IPS-20b (cell line): ENCODE measurements at regions not wholly inside any gene's neighbourhood (a gene's known extent, or its start where the extent isn't known, plus 50 kb on each side); places are given as distances from the start of the nearest gene placed in this dataset.

ENCODE experiments used
- H3K27ac ChIP-seq: one replicate; pipeline ENCODE4 v1.5.1; 2013; ENCODE audit warnings: low read length
- H3K27me3 ChIP-seq: 2 replicates; pipeline ENCODE4 v1.6.1; 2013; ENCODE audit warnings: mild to moderate bottlenecking, low read length, inconsistent platforms; ENCODE audit not compliant: insufficient read depth
- H3K36me3 ChIP-seq: 2 replicates; pipeline ENCODE4 v1.6.1; 2013; ENCODE audit warnings: low read depth, mild to moderate bottlenecking, inconsistent platforms, low read length, moderate library complexity; ENCODE audit not compliant: insufficient read depth
- H3K4me1 ChIP-seq: 2 replicates; pipeline ENCODE4 v1.6.1; 2013; ENCODE audit warnings: mild to moderate bottlenecking, control low read depth, inconsistent platforms, low read length, moderate library complexity; ENCODE audit not compliant: insufficient read depth
- H3K4me3 ChIP-seq: 2 replicates; pipeline ENCODE4 v1.5.1; 2013; ENCODE audit warnings: mild to moderate bottlenecking, low read length, inconsistent platforms
- H3K9ac ChIP-seq: 2 replicates; pipeline ENCODE4 v1.6.1; 2013; ENCODE audit warnings: low read depth, mild to moderate bottlenecking, inconsistent platforms, low read length, moderate library complexity
- H3K9me3 ChIP-seq: 2 replicates; pipeline ENCODE4 v1.6.1; 2013; ENCODE audit warnings: mild to moderate bottlenecking, low read depth, low read length, inconsistent platforms; ENCODE audit not compliant: insufficient read depth

DNA sequence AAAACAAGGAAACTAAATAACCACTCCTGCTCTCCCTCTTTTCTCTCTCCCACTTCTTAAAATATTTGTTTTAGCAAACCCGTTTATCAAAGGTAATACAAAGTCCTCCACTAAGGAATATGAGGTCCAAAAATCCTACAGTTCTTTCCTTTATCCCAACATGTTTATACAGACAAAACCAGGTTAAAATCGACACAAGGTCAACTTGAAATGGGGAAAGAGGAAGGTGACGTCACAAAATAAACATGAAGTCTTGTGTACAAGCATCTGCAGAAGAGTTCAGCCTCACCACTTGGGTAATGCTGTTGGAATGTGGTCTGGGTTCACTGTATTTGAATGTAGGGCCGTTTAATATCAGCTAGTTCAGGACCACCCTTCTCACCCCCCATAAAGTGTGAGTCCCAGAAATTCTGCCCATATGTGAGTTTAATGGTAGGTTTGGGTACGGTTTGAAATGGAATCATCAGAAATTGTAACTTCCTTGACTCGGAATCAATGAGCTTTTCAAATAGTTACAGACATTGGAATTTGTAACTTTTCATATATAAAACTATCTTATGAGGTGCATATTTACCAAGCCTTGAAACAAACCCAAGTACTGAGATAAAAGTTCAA lies 120.0 kb upstream of the SLC38A2 start:
- H3K27ac ChIP-seq, result no peak overlapping the region
- no peak overlapping the region for H3K9ac ChIP-seq

DNA sequence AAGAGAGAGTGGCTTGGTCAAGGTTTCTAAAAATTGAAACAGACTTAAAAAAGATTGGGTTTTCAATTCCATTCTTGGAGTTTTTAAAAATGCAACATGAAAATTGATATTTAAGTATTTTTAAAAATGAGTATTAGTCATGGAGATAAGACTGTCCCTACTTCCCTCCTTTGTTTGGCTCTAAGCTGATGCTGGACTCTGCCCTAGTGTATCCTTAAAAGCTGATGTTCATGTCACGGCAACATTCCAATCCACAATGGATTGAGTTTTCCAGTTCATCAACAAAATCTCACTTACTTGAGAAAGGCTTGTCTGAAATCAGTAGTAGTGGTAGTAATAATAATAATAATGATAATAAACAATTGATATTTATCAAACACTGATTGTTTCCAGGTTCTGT lies 119.0 kb upstream of the SLC38A2 start:
- Histone ChIP-seq H3K9me3 (no peaks in the 10 kb centered on the region), H3K9ac (no peak overlapping the region), H3K27me3 (no peaks in the 10 kb centered on the region), H3K27ac (no peak overlapping the region), H3K4me3 (no peak overlapping the region), H3K36me3 (no peaks in the 10 kb centered on the region), H3K4me1 (peaks cover 9% of the 10 kb centered on the region)

More for the DNA sequence above, 120.0 kb upstream of the SLC38A2 start:
- Histone ChIP-seq H3K4me3 (no peak overlapping the region), H3K4me1 (peaks cover 9% of the 10 kb centered on the region), H3K9me3 (no peaks in the 10 kb centered on the region), H3K36me3 (no peaks in the 10 kb centered on the region), H3K27me3 (no peaks in the 10 kb centered on the region)

DNA sequence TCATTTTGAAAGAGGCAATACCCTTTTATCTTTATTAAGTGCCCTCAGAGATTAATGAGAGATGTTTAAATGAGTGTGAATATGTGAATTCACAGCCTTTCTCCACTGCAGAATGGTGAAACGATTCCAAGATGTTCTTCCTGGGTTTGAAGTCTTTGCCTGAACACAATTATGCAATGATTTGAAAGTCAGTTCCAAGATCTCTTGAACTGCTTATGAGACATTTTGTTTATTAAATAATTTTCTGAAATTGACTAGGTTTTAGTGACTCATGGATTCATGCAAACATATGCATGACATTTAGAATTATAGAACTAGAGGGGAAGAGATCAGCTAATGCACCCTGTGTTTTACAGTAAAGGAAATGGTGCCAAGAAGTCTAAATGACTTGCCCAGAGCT lies 118.1 kb upstream of the SLC38A2 start:
- Histone ChIP-seq H3K27ac (no peak overlapping the region), H3K36me3 (no peaks in the 10 kb centered on the region), H3K4me3 (no peak overlapping the region), H3K4me1 (peaks cover 9% of the 10 kb centered on the region), H3K9ac (no peak overlapping the region), H3K27me3 (no peaks in the 10 kb centered on the region), H3K9me3 (no peaks in the 10 kb centered on the region)

DNA sequence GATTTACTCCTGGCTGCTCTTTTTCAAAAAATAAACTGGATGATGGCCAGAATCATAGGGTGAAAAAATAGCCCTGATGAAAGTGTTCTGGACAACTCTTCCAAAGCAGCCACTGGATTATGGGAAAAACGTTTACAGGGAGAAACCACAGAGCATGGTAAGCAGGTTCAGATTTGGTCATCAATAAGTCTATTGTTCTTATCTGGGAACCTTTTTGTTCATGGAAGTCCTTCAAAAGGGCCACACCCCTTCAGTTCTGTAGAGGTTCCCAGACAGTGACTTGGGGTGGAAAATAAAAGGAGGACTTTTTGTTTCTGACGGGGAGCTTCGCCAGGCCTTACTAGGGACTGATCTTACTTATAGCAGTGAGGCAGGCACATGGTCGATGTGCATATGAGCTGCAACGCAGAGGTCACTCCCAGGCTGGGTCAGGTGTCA lies 117.4 kb upstream of the SLC38A2 start:
- Histone ChIP-seq H3K27me3 (no peaks in the 10 kb centered on the region), H3K9ac (no peak overlapping the region), H3K9me3 (no peaks in the 10 kb centered on the region), H3K4me1 (peaks cover 9% of the 10 kb centered on the region), H3K4me3 (no peak overlapping the region), H3K36me3 (no peaks in the 10 kb centered on the region), H3K27ac (no peak overlapping the region)

DNA sequence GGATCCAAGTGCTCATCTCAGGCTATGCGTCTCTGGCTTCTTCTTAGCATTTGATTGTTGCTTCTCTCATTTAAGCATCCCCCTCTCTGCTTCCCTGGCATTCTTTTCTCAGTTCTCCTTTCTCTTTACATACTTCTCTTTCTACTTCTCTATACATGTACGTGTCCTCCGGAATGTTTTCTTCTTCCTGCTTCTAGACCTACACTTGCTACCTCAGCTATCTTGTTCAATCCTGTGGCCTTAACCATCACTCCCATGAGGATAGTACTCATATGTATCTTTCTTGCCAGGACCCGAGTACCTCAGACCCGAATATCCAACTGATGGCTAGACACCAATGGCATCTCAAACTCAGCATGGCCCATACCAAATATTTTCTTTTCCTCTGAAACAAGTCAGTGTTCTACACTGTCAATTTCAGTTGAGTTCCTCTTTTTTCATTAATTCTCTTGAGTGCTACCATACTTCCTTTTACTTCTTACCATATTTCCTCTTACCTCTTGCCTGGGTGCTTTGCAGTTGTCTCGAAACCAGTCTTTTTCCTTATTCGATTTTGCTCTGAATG lies 115.1 kb upstream of the SLC38A2 start:
- Histone ChIP-seq H3K36me3 (no peaks in the 10 kb centered on the region), H3K27me3 (no peaks in the 10 kb centered on the region), H3K4me3 (no peak overlapping the region), H3K27ac (no peak overlapping the region), H3K9ac (no peak overlapping the region), H3K9me3 (no peaks in the 10 kb centered on the region), H3K4me1 (peaks cover 13% of the 10 kb centered on the region)

DNA sequence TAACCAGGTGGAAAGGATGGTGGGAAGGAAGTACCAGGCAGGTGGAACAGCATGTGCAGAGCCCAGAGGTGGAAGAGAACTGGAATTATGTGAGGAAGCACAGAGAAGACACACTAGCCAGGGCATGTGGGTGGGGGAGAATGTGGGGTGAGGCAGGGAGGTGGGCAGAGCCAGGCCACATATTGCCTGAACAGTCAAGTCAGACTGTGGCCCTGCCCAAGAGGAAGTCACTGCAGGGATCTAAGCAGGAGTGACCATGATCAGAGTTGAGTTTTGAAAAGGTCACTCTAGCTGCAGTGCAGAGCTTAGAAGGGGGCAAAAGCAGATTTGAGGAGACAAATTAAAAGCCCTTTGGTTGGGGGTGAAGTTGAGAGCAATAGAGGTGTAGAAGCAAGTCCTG lies 114.0 kb upstream of the SLC38A2 start:
- H3K27ac ChIP-seq, result no peak overlapping the region
- no peak overlapping the region for H3K4me3 ChIP-seq
- H3K27me3 ChIP-seq, result no peaks in the 10 kb centered on the region
- no peaks in the 10 kb centered on the region for H3K9me3 ChIP-seq
- H3K4me1 ChIP-seq, result peaks cover 21% of the 10 kb centered on the region; the same call in 1 of the 2 replicates
- no peak overlapping the region for H3K9ac ChIP-seq
- H3K36me3 ChIP-seq, result no peaks in the 10 kb centered on the region

DNA sequence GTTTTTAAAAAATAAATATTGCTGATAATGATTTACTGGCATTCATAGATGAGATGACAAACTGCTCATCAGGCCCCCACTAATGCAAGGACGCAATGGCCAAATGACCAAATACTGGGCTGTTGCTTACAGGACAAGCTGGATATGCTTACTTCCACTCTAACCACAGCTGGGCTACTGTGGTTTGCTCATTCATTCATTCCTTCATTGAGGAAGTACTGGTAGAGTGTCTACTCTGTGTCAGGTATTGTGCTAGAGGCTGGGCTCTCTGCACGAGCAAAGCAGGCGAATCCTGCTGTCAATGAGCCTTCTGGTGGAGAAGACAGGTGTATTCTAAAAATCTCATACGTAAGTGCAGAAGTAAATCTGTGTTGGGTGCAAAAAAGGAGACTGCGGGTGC lies 113.3 kb upstream of the SLC38A2 start:
- H3K27ac ChIP-seq, result no peak overlapping the region
- H3K27me3 ChIP-seq, result no peaks in the 10 kb centered on the region
- H3K4me1 ChIP-seq, result peaks cover 21% of the 10 kb centered on the region; the same call in 1 of the 2 replicates
- H3K9me3 ChIP-seq, result no peaks in the 10 kb centered on the region
- no peak overlapping the region for H3K4me3 ChIP-seq
- H3K9ac ChIP-seq, result no peak overlapping the region
- no peaks in the 10 kb centered on the region for H3K36me3 ChIP-seq

DNA sequence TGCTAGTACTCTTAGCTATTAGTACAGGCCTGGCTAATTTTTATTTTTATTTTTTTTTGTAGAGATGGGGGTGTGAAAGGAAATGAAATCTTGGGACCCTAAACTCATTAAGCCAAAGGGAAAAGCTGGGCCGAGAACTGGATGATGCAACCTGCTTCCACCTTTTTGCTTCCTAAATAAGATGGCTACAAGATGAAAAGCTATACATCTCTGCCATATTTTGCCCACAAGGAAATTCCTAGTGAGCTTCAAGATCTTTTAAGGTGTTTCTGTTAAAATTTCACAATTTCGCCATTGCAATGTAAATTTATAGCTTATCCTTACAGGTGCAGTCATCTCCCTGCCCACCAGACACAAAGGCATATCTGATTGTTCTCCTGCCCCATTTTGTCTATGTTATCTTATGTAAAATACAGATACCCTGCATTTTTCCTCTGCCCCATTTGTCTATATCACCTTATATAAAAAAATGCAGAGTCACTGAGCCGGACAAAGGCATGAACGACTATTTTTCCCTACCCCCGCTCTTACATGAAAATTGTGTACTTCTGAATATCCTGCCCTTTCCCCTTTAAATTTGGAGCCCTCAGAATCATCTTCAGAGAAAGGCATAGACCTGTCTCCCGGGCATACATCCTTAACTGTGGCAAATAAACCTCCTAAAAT lies 112.0 kb upstream of the SLC38A2 start:
- Histone ChIP-seq H3K9me3 (no peaks in the 10 kb centered on the region), H3K4me1 (peaks cover 21% of the 10 kb centered on the region; the same call in 1 of the 2 replicates), H3K36me3 (no peaks in the 10 kb centered on the region), H3K4me3 (no peak overlapping the region), H3K9ac (no peak overlapping the region), H3K27me3 (no peaks in the 10 kb centered on the region), H3K27ac (no peak overlapping the region)

DNA sequence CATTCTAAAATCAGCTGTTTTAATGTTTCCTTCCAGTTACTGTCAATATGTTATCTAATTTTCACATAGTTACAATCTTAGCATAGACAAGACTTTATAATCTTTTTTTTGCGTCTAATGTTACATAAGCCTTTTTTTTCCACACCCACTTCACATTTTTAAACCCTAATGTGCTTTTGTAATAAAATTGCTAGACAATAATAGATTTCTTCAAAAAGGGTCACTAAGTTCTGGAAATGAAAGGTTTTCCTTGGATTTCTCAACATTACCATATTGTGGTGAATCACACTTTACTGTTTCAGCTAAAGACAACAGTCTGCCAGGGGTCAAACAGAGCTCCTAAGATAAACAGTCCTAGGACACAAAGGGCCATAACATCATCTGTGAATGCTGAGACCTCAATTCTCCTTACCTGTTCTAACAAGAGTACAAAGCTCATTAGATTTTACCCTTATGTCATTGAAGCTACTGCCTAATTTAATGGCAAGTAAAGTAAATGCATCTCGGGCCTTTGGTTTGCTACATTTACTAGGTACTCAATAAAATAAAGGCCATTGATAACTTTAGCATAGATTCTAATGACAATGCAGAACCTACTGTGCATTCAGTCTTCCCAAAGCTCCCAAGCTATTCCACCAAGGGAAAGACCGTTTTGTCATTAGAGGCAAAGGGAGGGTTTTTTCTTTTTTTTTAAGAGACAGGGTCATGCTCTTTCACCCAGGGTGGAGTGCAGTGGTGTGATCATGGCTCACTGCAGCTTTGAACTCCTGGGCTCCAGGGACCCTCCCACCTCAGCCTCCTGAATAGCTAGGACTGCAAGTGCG lies 111.2 kb upstream of the SLC38A2 start:
- Histone ChIP-seq H3K27ac (no peak overlapping the region), H3K9ac (no peak overlapping the region), H3K27me3 (no peaks in the 10 kb centered on the region), H3K36me3 (no peaks in the 10 kb centered on the region), H3K4me3 (no peak overlapping the region), H3K9me3 (no peaks in the 10 kb centered on the region), H3K4me1 (peaks cover 21% of the 10 kb centered on the region; the same call in 1 of the 2 replicates)

DNA sequence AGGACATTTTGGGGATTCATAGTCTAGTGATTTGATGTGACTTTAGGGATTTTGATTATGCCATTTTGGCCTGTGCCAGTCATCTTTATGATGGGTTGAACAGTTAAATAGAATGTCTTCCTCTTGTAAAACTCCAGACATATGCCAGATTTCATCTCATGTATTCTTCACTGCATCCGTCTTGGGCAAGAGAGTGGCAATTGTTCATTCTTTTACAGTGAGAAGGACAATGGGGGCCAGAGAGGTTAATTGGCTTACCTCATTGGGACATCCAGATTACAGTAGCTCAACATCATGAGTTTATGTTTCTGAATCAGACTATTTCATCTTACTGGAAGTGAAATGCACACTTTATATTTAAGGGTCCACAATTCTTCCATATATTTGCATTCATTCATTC lies 108.2 kb upstream of the SLC38A2 start:
- H3K4me1 ChIP-seq, result peaks cover 21% of the 10 kb centered on the region; the same call in 1 of the 2 replicates
- no peak overlapping the region for H3K27ac ChIP-seq
- H3K36me3 ChIP-seq, result no peaks in the 10 kb centered on the region

DNA sequence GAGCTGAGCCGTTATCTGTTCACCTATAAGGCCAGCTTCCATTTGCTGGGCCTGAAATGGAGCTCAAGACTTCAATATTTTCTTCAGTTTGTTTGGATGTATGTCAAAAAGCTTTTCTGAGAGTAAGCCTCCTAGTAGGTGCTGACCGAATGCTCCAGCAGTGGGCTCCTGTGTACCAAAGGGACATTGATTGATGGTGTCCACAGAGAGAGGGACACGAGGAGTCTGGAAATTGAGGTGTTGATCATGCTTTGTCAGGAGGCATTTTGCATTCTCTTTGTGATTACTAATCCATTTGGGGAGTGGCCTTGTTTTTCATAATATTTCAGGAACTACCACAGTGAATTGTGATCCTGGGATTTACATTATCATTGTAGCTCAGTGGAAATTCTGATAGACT lies 107.7 kb upstream of the SLC38A2 start:
- no peak overlapping the region for H3K27ac ChIP-seq
- H3K36me3 ChIP-seq, result no peaks in the 10 kb centered on the region
- no peaks in the 10 kb centered on the region for H3K27me3 ChIP-seq
- peaks cover 21% of the 10 kb centered on the region; the same call in 1 of the 2 replicates for H3K4me1 ChIP-seq
- H3K9ac ChIP-seq, result no peak overlapping the region
- no peaks in the 10 kb centered on the region for H3K9me3 ChIP-seq
- H3K4me3 ChIP-seq, result no peak overlapping the region

More for the DNA sequence above, 108.2 kb upstream of the SLC38A2 start:
- H3K4me3 ChIP-seq, result no peak overlapping the region
- H3K27me3 ChIP-seq, result no peaks in the 10 kb centered on the region
- H3K9ac ChIP-seq, result no peak overlapping the region
- no peaks in the 10 kb centered on the region for H3K9me3 ChIP-seq
